ENCODE measurements at regions not wholly inside any gene's neighbourhood (a gene's known extent, or its start where the extent isn't known, plus 50 kb on each side); places are given as distances from the start of the nearest gene placed in this dataset.

DNA sequence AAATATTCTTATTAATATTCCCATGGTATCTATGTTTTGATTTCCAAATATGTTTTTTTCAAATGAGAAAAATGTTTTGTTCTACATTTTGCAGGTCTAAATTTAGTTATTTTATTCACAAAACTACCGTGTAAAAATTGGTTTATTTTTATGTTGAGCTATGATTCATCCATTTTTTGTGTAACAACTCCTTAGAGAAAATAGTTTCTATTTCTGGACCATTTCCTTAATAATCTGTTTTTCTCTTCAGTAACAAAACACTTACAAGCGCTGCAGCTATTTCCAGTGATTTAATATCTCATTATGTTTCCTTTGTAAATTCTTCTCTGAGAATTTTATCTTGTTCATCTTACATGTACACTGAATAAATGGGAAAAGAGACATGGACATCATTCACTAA is 550.7 kb upstream of the SLITRK5 start (continued):
- no peak for TF ChIP-seq MAFK (IDR thresholded peaks at IDR 0.05; ENCODE audit: partially characterized antibody)

DNA sequence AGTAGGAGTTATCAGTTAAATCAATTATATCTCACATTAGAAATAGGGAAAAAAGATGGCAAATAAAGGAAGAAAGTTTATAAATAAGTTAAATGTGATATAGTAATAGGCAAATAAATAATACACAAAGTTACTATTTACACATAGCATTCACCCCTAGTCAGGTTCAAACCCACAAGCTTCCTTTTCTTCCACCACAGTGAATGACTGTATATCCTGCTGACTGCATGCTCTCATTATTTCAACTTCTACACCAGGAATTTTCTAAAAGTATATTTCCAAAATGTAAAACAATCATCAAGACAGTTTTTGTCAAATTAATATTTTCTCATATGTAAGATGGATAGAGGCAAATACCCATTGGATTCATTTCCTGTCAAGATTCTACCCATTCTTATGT is 548.6 kb upstream of the SLITRK5 start:
- no peak for ATAC-seq
- Histone ChIP-seq H3K4me1 (0 out of 3 replicates have a peak, but pooled peaks cover 3% of the 10 kb centered on the region), H3K9me3 (no peaks in the 10 kb centered on the region), H3K27ac (no peak overlapping the region), H3K4me3 (no peak overlapping the region), H3K4me2 (no peak overlapping the region)
- no peak for DNase-seq (ENCODE audit: low read depth in 1 of 2, low spot score in 1 of 2)
- CTCF ChIA-PET = no interaction called here
- TF ChIP-seq MYC (IDR thresholded peaks at IDR 0.05; ENCODE audit: borderline replicate concordance, low read length) = no peak
- TF ChIP-seq PHF8 (IDR thresholded peaks at IDR 0.05; ENCODE audit: borderline replicate concordance, low read depth) = no peak
- TF ChIP-seq SMC3 (IDR thresholded peaks at IDR 0.05) = no peak
- no peak for TF ChIP-seq RARB (CRISPR knock-in tag; IDR thresholded peaks at IDR 0.05)
- TF ChIP-seq NFE2L2 (conservative IDR thresholded peaks at IDR 0.05; ENCODE audit: low read length) = no peak
- no peak for TF ChIP-seq FOSB (CRISPR knock-in tag; IDR thresholded peaks at IDR 0.05)
- no peak for TF ChIP-seq ZC3H11A (IDR thresholded peaks at IDR 0.05)
- TF ChIP-seq GATA3 (IDR thresholded peaks at IDR 0.05; ENCODE audit: borderline replicate concordance) = no peak
- no peak for TF ChIP-seq NR3C1 (IDR thresholded peaks at IDR 0.05)
- no peak for TF ChIP-seq CEBPB (IDR thresholded peaks at IDR 0.05)
- TF ChIP-seq EHF (CRISPR knock-in tag; IDR thresholded peaks at IDR 0.05) = no peak
- no peak for TF ChIP-seq HOXA7 (CRISPR knock-in tag; IDR thresholded peaks at IDR 0.05)
- TF ChIP-seq EP300 (IDR thresholded peaks at IDR 0.05) = no peak
- no peak for TF ChIP-seq NPAS2 (CRISPR knock-in tag; IDR thresholded peaks at IDR 0.05; ENCODE audit: borderline replicate concordance)
- TF ChIP-seq HEYL (CRISPR knock-in tag; IDR thresholded peaks at IDR 0.05) = no peak
- TF ChIP-seq, protein P1, sequence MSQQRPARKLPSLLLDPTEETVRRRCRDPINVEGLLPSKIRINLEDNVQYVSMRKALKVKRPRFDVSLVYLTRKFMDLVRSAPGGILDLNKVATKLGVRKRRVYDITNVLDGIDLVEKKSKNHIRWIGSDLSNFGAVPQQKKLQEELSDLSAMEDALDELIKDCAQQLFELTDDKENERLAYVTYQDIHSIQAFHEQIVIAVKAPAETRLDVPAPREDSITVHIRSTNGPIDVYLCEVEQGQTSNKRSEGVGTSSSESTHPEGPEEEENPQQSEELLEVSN (IDR thresholded peaks at IDR 0.05; ENCODE audit: borderline replicate concordance, low read depth) = no peak
- TF ChIP-seq, protein P2, sequence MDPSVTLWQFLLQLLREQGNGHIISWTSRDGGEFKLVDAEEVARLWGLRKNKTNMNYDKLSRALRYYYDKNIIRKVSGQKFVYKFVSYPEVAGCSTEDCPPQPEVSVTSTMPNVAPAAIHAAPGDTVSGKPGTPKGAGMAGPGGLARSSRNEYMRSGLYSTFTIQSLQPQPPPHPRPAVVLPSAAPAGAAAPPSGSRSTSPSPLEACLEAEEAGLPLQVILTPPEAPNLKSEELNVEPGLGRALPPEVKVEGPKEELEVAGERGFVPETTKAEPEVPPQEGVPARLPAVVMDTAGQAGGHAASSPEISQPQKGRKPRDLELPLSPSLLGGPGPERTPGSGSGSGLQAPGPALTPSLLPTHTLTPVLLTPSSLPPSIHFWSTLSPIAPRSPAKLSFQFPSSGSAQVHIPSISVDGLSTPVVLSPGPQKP (IDR thresholded peaks at IDR 0.05; ENCODE audit: low read depth, low read length) = no peak
- no peak for FAIRE-seq
- POLR2A ChIA-PET = no interaction called here

DNA sequence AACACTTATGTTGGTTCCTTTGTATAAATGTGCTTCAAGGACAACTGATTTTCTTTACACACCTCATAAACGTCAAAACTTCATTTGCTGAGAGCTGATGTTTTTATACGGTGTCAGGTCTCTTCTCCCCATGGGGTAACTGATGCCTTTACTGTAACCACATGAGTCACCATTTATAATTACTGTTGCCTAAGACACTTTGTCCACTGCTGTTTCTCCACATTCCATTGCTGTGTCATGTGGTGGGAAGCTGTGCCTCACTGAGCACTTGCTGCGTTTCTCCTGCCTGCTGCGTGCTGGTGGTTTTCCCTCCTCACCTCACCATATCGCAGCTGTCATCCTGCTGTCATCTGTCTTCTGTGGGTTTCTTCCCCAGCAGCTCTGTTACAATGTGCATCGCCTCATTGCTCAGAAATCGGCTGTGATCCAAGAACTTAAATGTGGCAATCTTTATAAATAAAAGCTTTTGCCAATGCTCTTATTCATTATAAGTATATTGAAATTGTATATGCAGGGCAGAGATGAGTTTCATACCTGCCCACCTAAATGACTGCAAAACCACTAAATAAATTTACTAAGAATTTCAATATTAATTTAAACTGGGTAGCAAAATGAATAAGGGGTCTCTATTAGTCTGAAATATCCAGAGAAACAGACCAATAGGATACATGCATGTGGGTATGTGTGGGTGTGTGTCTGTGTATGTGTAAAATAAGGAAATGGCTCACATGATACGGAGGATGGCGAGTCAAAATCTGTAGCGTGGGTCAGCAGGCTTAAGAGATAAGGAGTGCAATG is 547.0 kb upstream of the SLITRK5 start:
- 26% methylated on average over 10 of the region's 10 CpGs for WGBS (ENCODE audit: missing lambda C conversion rate)
- H3K4me3 ChIP-seq = no peak overlapping the region
- H3K27ac ChIP-seq = no peak overlapping the region
- H3K4me1 ChIP-seq = 0 out of 3 replicates have a peak, but pooled peaks cover 3% of the 10 kb centered on the region
- DNase-seq (ENCODE audit: low read depth in 1 of 2, low spot score in 1 of 2) (peak; percentile 1 to 62), ATAC-seq (peak; percentile 57 to 86), FAIRE-seq (no peak)
- TF ChIP-seq FOSB (CRISPR knock-in tag; IDR thresholded peaks at IDR 0.05) = no peak
- TF ChIP-seq SMC3 (IDR thresholded peaks at IDR 0.05) = no peak
- TF ChIP-seq PHF8 (IDR thresholded peaks at IDR 0.05; ENCODE audit: borderline replicate concordance, low read depth) = no peak
- TF ChIP-seq CEBPB (IDR thresholded peaks at IDR 0.05) = peak in 1 of 2 experiments; percentile 7; a peak in 1 of 4 replicates
- no peak for TF ChIP-seq HOXB5 (CRISPR knock-in tag; IDR thresholded peaks at IDR 0.05)
- TF ChIP-seq EP300 (IDR thresholded peaks at IDR 0.05) = no peak
- no peak for TF ChIP-seq FOSL2 (IDR thresholded peaks at IDR 0.05)
- TF ChIP-seq FOSL2 (CRISPR knock-in tag; IDR thresholded peaks at IDR 0.05) = peak; percentile 40; the same call in 1 of the 2 replicates
- TF ChIP-seq POLR2A (IDR thresholded peaks at IDR 0.05; ENCODE audit: low read length) = no peak
- TF ChIP-seq, protein P3, sequence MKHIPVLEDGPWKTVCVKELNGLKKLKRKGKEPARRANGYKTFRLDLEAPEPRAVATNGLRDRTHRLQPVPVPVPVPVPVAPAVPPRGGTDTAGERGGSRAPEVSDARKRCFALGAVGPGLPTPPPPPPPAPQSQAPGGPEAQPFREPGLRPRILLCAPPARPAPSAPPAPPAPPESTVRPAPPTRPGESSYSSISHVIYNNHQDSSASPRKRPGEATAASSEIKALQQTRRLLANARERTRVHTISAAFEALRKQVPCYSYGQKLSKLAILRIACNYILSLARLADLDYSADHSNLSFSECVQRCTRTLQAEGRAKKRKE (CRISPR knock-in tag; IDR thresholded peaks at IDR 0.05; ENCODE audit: low read depth) = no peak
- no peak for TF ChIP-seq MYC (IDR thresholded peaks at IDR 0.05; ENCODE audit: borderline replicate concordance, low read length)
- TF ChIP-seq CBX2 (IDR thresholded peaks at IDR 0.05; ENCODE audit: borderline replicate concordance, low read depth) = no peak
- TF ChIP-seq, protein P4, sequence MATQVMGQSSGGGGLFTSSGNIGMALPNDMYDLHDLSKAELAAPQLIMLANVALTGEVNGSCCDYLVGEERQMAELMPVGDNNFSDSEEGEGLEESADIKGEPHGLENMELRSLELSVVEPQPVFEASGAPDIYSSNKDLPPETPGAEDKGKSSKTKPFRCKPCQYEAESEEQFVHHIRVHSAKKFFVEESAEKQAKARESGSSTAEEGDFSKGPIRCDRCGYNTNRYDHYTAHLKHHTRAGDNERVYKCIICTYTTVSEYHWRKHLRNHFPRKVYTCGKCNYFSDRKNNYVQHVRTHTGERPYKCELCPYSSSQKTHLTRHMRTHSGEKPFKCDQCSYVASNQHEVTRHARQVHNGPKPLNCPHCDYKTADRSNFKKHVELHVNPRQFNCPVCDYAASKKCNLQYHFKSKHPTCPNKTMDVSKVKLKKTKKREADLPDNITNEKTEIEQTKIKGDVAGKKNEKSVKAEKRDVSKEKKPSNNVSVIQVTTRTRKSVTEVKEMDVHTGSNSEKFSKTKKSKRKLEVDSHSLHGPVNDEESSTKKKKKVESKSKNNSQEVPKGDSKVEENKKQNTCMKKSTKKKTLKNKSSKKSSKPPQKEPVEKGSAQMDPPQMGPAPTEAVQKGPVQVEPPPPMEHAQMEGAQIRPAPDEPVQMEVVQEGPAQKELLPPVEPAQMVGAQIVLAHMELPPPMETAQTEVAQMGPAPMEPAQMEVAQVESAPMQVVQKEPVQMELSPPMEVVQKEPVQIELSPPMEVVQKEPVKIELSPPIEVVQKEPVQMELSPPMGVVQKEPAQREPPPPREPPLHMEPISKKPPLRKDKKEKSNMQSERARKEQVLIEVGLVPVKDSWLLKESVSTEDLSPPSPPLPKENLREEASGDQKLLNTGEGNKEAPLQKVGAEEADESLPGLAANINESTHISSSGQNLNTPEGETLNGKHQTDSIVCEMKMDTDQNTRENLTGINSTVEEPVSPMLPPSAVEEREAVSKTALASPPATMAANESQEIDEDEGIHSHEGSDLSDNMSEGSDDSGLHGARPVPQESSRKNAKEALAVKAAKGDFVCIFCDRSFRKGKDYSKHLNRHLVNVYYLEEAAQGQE (IDR thresholded peaks at IDR 0.05) = no peak
- TF ChIP-seq ZC3H11A (IDR thresholded peaks at IDR 0.05) = no peak
- TF ChIP-seq KDM1A (IDR thresholded peaks at IDR 0.05; ENCODE audit: low read depth) = no peak
- no peak for TF ChIP-seq TP53 (CRISPR knock-in tag; IDR thresholded peaks at IDR 0.05)
- POLR2A ChIA-PET = no interaction called here
- peak overlapping the region; percentile 45 for H3K4me2 ChIP-seq
- CTCF ChIA-PET = no interaction called here
- H3K9me3 ChIP-seq = no peaks in the 10 kb centered on the region
